NCI-H446 (cell line): ENCODE measurements at regions not wholly inside any gene's neighbourhood (a gene's known extent, or its start where the extent isn't known, plus 50 kb on each side); places are given as distances from the start of the nearest gene placed in this dataset.
A peak's percentile ranks its signal among the peaks of the same experiment; 100 is the strongest.

Experiments
- DNase-seq, 2 experiments: peaks; one replicate each; lab custom pipeline; 2025; lab: John Stamatoyannopoulos, UW

DNA sequence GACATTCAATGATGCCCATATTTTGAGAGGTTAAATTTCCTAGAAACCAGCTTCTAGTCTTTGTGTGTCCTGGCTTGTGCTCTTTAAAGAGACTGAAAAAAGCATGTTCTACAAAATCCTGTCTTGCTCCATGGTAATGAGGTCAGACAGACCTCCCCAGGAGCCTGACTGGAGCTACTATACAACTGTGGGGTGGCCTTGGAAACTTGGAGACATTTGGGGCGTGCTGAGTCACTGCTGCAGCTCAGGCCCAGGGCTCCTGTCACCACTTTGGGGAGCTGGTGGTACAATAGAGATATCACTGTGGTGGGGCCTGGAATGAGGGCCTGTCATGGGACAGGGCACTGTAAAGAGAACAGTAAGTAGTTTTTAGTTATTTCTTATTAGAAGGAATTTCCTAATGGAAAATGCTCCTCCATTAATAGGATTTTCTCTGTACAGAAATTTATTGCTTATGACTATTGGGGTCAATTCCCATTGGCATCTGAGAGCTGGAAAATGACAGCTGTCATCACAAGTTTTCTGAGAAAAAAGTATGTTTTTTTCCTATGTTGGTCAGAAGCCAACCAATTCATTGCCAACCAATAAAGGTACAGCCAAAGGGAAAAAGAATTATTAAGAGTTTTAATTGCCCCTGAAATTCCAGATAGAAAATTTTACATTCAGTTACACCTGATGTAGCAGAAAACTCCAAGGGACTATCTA lies 207.4 kb upstream of the JADE1 start:
- DNase-seq: no peak

DNA sequence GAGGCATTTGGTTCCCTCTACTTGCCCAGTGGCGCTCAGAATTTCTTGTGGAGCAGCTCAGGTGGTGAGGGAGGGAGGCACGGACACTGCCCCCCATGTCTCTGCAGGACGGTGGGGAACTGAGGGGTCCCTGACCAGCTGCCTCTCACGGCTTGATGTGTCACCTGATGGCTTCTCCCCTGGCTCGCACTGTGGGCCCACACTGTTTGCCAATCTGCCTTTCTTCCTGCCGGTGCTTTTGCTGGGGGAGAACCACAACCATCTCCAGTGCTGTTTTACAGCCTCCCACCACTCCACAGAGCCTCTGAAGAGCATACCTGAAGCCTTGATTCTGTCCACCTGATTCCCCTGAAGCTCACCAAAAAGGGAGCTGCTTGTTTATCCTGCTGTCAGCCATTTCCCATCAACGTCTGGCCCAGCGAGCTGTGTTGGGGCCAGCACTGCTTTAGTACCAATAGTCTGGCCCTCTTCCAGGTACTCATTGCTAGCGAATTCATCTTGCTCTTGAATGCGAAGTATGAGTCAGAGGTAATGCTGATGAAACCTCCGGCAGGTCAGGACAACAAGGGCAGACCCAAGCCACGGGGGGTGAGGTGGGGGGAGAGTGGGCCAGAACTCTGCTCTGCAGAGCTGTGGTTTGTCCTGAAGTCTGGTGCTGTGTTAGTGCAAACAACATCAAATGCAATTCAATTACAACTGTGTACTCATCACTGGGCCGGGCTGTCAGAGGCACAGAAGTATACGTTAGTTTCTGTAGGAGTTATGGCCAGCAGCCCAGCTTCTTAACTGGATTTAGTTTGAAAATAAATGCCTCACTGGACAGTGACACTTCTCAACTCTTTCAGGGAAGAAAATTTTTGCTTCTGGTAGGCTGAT lies 208.3 kb upstream of the JADE1 start:
- DNase-seq: peak; percentile 79 to 87

DNA sequence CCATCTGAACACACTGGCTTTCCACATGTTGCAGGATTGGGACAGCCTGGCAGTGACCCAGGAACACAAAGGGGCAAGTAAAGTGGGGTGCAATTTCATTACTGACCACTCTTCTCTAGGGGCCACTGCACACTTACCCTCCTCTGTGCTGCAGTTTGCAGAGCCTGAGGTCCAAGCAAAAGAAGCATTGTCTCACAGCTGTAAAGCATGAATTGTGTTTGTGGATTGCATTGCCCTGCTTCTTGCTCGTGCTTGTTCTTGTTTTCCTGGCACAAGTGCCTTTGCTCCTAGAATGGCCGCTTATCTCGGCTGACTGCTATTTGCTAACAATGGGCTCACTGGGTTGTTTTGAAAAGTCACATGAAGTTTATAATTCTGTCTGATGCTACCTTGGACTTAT lies 209.1 kb upstream of the JADE1 start:
- no peak for DNase-seq

DNA sequence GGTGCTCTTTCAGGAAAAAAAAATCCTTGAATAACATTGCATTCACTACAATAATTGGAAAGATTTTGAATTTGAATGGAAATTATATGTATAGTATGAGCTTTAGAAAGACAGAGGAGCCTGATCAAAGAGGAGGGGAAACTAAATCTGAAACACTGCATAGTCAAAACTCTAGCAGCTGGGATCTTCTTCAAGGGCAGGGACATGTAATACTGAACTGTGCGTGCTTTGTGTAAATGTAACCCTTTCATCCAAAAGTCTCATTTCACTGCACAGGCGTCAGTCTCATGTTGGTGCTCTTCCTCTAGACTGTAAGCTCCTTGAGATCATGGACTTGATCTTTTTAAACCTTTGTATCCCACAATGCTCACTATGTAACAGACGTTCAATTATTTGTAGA lies 212.0 kb upstream of the JADE1 start:
- no peak for DNase-seq

DNA sequence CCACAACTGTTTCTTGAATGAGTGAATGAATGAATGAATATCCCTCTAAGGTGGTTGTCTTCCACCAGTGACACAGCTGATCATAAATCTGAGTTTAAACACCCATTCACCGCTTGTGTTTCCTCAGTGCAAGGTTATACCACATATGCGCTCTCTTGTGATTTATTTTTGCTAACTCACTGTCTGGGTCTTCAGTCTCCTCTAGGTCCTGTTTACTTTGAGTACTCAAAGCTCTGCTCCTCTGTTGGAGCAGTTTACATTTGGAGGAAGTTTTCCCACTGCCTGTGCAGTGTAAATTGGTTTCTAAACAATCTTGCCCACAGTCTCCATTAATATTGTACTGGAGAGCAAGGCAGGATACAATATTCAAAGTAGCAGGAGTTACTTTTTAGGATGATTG lies 212.6 kb upstream of the JADE1 start:
- no peak for DNase-seq

DNA sequence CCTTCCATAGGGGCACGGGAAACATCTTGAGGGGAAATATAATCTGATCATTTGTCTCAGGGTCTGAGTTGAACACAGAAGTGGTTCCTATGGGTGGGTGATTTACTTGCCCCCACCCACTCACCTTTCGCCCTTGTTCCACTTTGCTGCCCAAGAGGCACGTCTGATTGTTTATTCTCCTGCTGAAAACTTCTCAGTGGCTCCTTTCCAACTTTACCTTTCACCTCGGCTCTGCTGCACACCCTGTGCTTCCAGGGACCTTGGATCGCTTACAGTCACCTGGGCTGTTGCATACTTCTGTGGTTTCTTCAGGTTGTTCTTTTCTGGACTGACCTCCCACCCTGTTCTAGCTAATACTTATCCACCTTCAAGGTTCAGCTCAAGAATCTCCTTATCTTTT lies 213.4 kb upstream of the JADE1 start:
- no peak for DNase-seq

DNA sequence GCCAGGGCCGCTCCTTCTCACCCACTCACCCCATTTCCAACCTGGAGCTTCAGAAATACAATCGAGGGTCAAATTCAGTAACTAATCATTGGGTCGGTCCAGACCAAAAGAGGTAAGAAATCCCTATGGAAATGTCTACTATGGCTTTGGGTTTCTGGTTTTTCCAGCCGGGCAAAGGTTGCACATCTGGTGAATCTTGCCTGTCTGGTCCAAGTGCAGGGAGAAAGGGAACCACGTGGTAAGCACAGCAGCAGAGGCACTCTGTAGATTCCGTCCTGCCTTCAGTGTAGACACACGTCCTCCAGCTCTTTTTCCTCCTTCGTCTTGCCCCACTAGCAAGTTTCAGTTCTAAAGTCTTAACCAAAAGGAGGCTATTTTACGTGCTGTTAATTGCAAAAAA lies 218.0 kb upstream of the JADE1 start:
- DNase-seq: no peak

DNA sequence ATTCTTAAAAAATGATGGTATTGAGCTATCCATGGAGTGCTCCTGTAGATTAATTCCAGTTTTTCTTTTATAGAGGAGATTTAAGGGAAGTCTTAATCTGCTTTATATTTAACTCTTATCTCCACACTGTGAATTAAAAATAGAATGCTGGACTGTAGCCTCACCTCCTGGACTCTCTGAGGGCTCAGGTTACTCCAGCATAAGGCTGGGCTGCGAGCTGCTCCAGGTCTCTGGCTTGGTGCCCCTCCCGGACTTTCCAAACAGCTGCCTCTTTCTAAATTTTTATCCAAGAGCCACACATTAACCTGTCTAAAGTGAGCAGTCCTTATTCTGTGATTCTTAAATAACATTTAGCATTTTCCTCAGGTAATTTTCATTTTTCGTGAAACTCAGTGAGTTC lies 218.7 kb upstream of the JADE1 start:
- peak in 1 of 2 experiments; percentile 26 for DNase-seq

DNA sequence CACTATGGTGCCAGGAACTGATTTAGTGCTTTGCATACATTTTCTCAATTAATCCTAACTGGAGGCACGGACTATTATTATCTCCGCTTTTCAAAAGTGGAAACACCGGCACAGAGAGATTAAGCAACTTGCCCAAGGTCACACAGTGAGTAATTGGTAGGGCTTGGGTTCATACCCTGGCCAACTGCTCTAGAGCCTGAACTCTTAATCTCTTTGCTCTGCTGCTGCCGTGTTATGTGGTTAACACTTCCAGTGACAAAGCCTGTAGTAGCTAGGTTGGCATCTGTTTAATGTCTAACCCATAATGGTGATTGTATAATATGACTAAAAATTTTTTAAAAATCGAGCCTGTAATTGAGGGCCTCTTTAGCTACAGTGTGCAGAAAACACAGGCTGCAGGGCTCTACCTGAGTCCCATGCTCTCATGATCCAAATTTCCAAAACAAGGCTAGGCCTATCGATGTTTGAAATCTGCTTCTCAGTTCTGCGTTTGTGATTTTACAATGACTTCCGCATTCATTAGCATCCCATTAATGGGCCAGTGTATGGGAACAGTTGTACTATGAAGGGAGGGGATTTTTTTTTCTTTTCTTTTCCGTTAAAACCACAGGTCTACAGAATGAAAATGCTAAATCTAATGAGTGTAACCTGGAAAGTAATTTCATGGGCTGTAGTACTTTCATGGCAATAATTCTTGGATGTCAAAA lies 219.3 kb upstream of the JADE1 start:
- DNase-seq: no peak

DNA sequence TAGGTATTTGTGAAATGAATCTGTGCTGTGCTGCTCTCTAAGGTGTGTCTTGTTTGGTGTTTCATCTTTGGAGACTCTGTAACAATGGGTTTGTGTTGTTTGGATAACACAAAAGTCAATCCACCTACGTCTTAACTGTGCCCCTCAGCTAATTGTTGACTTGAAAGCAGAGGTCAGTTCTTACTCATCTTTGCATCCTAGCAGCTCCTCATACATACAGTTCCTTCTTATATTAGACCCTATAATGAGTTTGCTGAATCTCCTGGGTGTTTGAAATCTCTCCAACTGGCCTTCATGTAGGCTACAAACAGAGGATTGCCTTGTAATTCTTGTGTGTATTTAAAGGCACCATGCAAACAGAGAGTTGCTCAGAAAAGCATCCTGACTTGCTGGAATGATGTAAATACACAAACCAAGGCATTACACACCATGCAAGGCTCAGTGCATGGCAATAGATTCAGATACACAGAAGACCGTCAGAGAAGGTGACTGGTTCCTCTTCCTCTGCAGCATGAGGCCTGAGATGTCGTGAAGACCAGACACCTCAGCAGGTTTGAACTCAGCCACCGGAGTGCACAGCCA lies 220.0 kb upstream of the JADE1 start:
- DNase-seq: no peak

DNA sequence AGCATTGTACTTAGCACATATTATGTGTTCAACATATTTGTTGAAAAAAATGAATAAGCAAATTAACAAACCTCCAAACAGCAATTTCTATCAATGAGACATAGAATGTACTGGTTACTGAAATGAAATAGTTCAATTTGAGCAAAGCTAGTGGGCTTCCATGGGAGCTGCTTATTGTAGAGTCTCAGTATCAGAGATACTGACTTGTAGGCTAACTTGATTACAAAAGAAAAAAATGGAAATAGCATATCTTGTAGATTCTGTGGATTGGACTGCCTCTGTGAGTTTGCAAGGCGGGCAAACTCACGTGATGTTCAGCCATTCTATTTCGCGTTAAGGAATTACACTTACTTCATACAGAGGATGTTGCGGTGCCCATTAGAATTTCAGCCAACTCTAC lies 222.1 kb upstream of the JADE1 start:
- DNase-seq: no peak

DNA sequence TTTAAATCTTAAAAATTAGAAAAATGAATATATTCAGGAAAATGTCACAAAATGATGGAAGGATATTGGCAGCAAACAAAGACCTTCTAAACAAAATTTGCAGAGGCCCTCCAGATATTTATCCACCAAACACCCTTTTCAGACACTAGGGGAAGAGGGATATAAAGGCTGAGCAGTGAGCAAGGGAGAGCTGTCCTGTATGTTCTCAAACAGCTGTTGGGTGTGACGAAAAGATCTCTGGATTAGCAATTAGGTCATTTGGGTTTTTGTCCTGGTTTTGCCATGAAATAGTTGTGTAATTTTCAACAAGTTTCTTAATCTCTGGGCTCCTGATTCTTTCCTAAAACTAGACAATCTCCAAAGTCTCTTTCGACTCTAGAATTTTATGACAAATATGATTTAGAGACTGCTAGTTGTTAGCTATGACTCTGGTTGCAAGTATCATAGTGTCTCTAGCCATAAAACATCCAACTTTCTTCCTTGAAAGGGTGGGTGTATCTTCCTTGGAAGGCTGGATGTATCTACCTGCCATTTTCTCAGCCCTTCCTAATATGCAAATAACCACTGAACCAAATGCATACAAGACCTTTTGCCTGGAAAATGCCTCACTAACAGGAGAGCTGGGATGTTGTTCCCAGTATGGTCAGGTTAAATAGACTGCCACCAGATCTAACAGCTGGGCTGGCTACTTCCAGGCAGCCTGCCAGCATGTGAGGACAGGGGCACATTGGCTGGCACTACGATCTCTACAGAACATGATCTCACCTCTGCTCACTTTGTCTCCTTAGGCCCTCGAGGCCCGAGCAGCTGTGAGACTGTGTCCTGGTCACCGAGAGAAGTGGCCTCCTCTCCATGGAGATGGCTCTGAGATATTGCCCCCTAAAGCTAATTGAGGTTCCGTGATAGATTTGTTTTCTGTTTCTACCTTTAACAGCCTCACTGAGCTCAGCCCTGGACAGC lies 225.5 kb upstream of the JADE1 start:
- peak in 1 of 2 experiments; percentile 23 for DNase-seq

DNA sequence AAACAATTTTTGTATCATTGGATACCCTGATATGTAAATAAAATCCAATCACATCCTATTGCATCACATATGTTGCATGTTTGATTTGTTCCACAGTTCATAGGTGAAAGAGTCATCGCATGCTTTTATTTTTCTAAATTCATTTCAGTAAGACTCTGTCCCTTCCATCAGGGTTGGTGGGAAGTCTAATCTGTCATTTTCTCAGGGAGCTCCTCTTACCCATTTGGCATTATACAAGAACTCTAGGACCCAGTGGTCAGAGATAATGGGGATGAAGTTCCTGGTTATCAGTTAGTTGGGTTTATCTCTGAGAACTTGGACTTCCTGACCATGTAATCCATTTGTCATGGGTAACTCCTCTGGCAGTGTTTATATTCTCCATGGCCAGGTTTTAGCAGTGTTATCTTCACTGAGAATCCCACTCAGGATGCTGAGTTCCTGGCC lies 227.1 kb upstream of the JADE1 start:
- DNase-seq: no peak

DNA sequence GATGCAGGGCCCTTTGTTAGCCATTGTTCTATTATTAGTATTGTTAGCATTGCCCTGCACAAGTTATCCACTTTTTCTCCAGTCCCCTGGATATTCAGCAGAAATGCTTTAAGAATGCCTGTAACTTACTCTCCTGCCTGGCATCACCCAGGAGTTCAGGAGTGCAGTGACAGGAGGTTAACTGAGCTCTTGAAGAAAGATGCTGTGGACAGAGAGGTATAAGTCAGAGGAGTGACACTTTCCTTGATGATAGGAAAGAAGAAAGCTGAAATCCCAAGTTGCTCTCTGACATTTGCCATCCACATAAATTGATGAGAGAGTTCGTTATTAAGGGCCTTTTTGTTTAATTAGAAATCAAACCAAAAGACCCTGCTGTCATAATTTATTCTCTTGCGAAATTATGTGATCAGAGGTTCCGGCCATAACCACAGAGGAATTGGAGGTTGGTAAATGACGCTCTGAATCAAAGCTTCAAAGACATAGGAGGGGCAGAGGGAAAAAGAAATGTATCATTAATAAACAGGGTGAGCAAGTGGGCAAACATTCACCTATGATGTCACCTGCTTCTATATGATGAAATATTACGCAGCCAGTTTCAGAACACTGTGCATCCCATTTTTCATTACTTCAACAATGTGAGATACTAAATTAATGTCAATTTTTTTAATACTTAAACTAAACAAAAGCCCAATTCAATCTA lies 230.2 kb upstream of the JADE1 start:
- no peak for DNase-seq

DNA sequence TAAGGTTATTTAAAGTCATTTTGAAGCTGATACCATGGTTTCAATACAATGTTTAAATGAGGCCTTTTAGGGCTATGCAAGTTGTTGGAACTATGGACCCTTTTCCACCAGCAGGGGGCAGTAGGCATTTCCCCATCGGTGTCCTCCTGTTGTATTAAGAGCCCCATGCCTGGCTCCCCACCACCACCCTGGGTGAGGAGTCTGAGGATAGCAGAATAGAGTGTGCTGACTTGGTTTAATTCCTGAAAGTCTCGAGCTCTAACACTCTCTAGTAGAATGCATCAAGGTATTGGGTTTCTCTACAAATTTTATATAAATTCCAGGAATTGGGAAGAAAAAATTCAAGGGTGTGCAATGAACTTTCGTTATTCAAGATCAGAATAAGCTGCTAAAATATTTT lies 234.8 kb upstream of the JADE1 start:
- DNase-seq: peak in 1 of 2 experiments; percentile 70

DNA sequence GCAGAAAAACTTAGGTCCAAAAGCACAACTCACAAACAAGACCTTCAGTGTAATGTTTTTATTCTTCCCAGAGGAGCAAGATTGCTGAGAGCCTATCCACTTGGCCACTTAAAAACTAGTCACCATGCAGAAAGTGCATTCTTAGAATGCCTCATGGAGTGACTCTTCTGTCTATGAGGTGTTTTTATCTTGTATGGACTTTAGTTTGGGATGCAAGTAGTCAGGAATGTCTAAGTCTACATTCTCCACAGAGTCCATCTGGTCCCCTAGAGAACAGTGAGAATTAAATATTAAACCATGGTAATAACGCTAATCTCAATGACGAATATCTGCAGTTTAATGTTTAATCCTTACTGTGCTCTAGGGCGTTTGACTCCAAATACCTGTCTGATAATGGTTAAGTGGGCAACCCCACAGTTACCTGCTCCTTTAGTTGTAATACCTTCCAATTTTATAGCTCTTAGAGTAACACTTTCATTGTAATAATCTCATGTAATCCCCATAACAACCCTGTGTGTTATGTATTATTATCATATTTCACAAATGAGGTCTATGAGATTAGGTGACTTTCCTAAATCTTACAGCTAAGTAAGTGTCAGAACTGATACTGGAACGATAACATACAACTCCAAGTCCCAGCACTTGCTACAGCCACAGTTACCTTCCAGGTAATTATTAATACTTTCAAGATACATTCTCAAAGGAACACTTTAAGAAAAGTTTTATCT lies 235.6 kb upstream of the JADE1 start:
- no peak for DNase-seq

DNA sequence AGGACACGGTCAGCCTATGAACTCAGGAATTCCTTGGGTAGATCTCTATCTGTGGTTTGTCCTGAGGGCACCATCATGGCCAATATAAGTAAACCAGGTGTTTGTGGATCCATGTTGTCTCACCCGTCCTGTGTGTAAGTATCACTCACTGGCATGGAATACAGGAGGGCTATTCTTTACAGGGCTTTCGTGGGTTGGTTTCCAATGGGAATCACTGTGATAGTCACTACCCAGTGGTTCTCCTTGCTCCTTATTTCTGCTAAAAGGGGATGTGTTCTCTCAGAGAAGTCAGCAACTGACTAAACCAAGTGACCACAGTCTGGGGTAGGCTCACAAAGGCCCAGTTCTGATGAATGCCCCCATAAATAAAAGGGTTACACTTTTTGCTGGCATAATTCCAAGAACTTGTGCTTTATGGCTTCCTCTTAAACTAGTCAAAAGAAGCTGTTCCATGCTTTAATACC lies 236.7 kb upstream of the JADE1 start:
- no peak for DNase-seq

DNA sequence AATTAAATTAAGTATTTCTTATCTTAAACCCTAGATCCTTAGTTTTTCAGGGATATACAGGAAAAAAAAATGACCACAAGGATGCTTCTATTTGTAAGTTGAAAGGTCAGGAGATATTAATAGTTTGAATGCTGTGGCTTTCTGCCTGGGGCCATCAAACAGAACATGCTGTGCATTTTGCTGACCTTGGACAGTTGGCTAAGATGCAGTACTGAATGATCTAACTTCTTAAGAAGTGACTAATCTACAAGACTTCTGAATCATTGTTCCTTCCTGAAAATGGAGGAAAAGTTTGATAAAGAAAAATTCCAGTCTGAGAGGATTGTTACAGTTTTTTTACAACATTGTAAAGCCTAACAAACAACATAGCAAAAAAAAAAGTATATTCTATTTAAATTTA lies 237.8 kb upstream of the JADE1 start:
- DNase-seq: no peak

DNA sequence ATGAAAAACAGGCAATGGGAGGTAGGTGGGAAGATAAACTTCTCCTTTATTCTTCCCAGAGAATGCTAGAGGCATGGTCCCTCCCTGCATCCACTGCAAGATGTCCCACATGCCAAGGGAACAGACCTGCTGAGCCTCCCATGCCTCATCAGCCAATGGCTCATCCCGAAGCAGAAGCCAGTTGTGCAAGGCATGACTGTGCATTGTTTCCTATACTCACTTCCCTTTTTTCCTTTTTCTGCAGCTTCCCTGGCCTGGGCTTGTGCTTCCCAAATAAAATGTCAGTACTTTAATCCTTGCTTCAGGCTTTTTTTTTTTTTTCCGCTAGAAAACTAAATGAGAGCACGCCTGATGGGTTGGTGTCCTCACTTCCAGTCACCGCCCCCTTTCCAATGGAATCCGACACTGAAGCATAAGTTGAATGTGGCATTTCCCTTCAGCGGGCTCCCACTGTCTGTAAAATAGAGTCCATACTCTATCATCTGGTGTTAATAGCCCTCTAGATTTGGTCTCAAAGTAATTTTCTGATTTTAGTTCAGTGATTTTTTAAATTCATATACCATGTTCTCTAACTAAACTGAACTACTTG lies 239.0 kb upstream of the JADE1 start:
- DNase-seq: no peak
